Endothelial cell (in vitro differentiated cells): ENCODE measurements at regions not wholly inside any gene's neighbourhood (a gene's known extent, or its start where the extent isn't known, plus 50 kb on each side); places are given as distances from the start of the nearest gene placed in this dataset.

Experiments
- DNase-seq: peaks from one replicate; pipeline ENCODE4 v3.0.0; 2021; ENCODE audit warnings: low spot score
- H3K27ac Mint-ChIP-seq: one replicate; pipeline ENCODE4 v1.8.0; 2021; ENCODE audit warnings: mixed read lengths, inconsistent platforms; ENCODE audit not compliant: unreplicated experiment
- H3K27me3 Mint-ChIP-seq: one replicate; pipeline ENCODE4 v1.8.0; 2021; ENCODE audit warnings: mild to moderate bottlenecking, moderate library complexity, mixed read lengths, inconsistent platforms; ENCODE audit not compliant: unreplicated experiment
- H3K36me3 Mint-ChIP-seq: one replicate; pipeline ENCODE4 v1.8.0; 2021; ENCODE audit warnings: mild to moderate bottlenecking, low read depth, mixed read lengths, inconsistent platforms; ENCODE audit not compliant: unreplicated experiment
- H3K4me1 Mint-ChIP-seq: one replicate; pipeline ENCODE4 v1.8.0; 2021; ENCODE audit warnings: mild to moderate bottlenecking, mixed read lengths, inconsistent platforms; ENCODE audit not compliant: unreplicated experiment
- H3K4me3 Mint-ChIP-seq: one replicate; pipeline ENCODE4 v1.8.0; 2021; ENCODE audit warnings: mild to moderate bottlenecking, mixed read lengths, inconsistent platforms; ENCODE audit not compliant: unreplicated experiment
- H3K9me3 Mint-ChIP-seq: one replicate; pipeline ENCODE4 v1.8.0; 2021; ENCODE audit warnings: mixed read lengths, inconsistent platforms; ENCODE audit not compliant: unreplicated experiment
- TF ChIP-seq, protein P1 (sequence below): fragments of 200-600 bp; sonication (generic); IDR thresholded peaks from one replicate; pipeline ENCODE4 v1.5.0; 2021; ENCODE audit warnings: antibody characterized with exemption; ENCODE audit not compliant: unreplicated experiment

DNA sequence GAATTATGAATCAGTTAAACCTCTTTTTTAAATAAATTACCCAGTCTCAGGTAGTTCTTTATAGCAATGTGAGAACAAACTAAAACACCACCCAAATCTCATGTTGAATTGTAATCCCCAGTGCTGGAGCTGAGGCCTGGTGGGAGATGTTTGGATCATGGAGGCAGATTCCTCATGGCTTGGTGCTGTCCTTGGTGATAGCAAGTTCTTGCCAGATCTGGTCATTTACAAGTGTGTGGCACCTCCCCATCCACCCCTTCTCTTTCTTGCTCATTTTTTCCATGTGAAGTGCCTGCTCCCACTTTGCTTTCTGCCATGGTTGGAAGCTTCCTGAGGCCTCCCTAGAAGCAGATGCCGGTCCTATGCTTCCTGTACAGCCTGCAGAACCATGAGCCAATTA lies 102.1 kb upstream of the ANO4 start:
- no peaks in the 10 kb centered on the region for H3K9me3 Mint-ChIP-seq

DNA sequence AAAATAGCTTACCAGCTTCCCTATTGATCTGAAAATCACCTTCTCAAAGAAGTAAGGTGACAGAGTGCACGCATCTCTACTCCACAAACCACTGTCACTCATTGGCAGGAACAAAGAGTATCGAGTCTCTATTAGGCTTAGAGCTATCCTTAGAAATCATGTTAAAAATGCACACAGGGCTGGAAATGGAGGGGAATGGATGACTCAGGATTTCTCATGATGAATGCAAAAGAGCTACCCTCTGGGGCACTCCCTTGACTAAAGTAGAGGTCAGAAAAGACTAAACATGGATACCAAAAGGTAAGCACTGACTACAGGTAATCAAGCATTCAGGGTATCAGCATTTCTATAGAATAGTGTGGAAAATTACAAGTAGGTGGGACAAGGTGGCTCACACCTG lies 96.1 kb upstream of the ANO4 start:
- Mint-ChIP-seq H3K9me3 (no peaks in the 10 kb centered on the region), H3K27ac (no peak overlapping the region), H3K4me1 (no peaks in the 10 kb centered on the region), H3K36me3 (no peaks in the 10 kb centered on the region), H3K27me3 (no peaks in the 10 kb centered on the region), H3K4me3 (no peak overlapping the region)
- no peak for DNase-seq
- TF ChIP-seq, protein P1, sequence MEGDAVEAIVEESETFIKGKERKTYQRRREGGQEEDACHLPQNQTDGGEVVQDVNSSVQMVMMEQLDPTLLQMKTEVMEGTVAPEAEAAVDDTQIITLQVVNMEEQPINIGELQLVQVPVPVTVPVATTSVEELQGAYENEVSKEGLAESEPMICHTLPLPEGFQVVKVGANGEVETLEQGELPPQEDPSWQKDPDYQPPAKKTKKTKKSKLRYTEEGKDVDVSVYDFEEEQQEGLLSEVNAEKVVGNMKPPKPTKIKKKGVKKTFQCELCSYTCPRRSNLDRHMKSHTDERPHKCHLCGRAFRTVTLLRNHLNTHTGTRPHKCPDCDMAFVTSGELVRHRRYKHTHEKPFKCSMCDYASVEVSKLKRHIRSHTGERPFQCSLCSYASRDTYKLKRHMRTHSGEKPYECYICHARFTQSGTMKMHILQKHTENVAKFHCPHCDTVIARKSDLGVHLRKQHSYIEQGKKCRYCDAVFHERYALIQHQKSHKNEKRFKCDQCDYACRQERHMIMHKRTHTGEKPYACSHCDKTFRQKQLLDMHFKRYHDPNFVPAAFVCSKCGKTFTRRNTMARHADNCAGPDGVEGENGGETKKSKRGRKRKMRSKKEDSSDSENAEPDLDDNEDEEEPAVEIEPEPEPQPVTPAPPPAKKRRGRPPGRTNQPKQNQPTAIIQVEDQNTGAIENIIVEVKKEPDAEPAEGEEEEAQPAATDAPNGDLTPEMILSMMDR = no peak

More for the DNA sequence above, 102.1 kb upstream of the ANO4 start:
- Mint-ChIP-seq H3K27me3 (no peaks in the 10 kb centered on the region), H3K4me3 (no peak overlapping the region), H3K36me3 (no peaks in the 10 kb centered on the region), H3K27ac (no peak overlapping the region), H3K4me1 (no peaks in the 10 kb centered on the region)
- no peak for DNase-seq
- TF ChIP-seq, protein P1 = no peak

DNA sequence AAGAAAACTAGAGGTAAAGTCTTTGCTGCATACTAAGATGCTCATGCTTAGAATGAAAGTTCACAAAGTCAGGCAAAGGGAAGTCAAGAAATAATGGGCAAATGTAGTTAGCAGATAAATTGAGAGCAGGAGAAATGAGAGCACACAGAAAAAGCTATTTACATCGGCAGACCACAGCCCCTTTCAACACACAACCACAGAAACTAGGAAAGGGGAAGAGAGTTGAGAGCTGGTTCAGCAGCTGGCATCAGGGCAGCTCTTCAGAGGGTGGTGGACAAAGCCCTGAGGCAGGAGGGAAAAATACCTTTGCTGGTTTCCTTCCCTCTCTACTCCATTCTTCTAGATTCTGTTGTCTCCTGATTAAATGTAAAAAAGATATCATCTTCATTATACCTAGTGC lies 95.4 kb upstream of the ANO4 start:
- H3K27ac Mint-ChIP-seq = no peak overlapping the region
- H3K27me3 Mint-ChIP-seq = no peaks in the 10 kb centered on the region
- no peaks in the 10 kb centered on the region for H3K4me1 Mint-ChIP-seq
- H3K36me3 Mint-ChIP-seq = no peaks in the 10 kb centered on the region
- no peak for DNase-seq
- H3K9me3 Mint-ChIP-seq = no peaks in the 10 kb centered on the region
- TF ChIP-seq, protein P1 = no peak
- no peak overlapping the region for H3K4me3 Mint-ChIP-seq

DNA sequence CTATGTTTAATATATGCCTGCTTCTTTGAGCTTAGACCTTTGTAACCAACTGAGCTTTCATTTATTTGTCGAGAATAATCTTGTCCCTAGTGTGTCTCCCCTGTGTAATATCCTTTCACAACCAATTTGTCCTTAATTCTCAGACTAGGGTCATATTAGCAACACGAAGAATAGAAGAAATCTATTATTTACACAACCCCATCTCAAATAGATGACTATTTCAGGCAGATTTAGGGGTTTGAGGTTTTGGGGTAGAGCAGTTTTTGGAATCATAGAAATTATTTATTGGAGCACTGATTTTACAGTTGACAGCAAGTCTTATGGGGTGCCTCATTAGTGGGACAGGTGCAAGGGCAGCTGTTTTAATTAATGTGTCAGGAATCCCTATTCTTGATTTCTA lies 91.2 kb upstream of the ANO4 start:
- TF ChIP-seq, protein P1 = no peak
- no peaks in the 10 kb centered on the region for H3K9me3 Mint-ChIP-seq
- no peaks in the 10 kb centered on the region for H3K27me3 Mint-ChIP-seq
- H3K36me3 Mint-ChIP-seq = no peaks in the 10 kb centered on the region
- no peak overlapping the region for H3K27ac Mint-ChIP-seq
- no peaks in the 10 kb centered on the region for H3K4me1 Mint-ChIP-seq
- no peak for DNase-seq
- no peak overlapping the region for H3K4me3 Mint-ChIP-seq

DNA sequence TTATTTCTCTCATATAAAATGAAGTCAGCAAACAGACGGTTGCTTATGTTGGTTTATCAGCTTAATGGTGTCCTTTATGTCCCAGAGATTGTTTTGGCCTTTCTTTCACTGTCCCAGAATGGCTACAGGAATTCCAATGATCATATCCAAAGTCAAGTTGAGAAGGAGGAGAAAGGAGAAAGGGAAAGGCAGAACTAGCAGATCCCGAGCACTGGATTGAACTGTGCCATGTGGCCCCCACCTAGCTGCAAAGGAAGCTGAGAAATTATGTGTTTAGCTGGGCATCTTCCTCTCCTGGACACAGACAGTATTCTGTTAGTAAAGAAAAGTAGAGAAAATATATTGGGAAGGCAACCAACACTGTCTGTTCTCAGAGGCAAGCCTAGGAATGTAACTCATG lies 90.7 kb upstream of the ANO4 start:
- H3K27me3 Mint-ChIP-seq = no peaks in the 10 kb centered on the region
- no peaks in the 10 kb centered on the region for H3K9me3 Mint-ChIP-seq
- H3K4me1 Mint-ChIP-seq = no peaks in the 10 kb centered on the region
- H3K27ac Mint-ChIP-seq = no peak overlapping the region
- DNase-seq = no peak
- H3K36me3 Mint-ChIP-seq = no peaks in the 10 kb centered on the region
- no peak overlapping the region for H3K4me3 Mint-ChIP-seq
- TF ChIP-seq, protein P1 = no peak
